K562 (cell line): ENCODE measurements at regions not wholly inside any gene's neighbourhood (a gene's known extent, or its start where the extent isn't known, plus 50 kb on each side); places are given as distances from the start of the nearest gene placed in this dataset.
A peak's percentile ranks its signal among the peaks of the same experiment; 100 is the strongest.

Source experiments
- ATAC-seq: fragments of 200-7000 bp; cut with Tn5 transposase; 3 replicates; pipeline ENCODE4 v1.9.1; 2020; ENCODE audit warnings: moderate library complexity
- BruUV-seq: library from RNA; stranded (reverse); fragments of 400-500 nt; replicated peaks from 2 replicates; lab custom pipeline; 2021; lab: Mats Ljungman, UMichigan
- CTCF ChIA-PET: fragments of 300-600 bp; formaldehyde crosslinking; extraction: SDS; loops from one replicate; lab custom pipeline; 2021; ENCODE audit warnings: low intra/inter-chr PET ratio; lab: Yijun Ruan, JAX
- POLR2A ChIA-PET: fragments of 300-600, 350-650 bp; sonication (Branson Sonifier 250); formaldehyde crosslinking; extraction: SDS; loops from one replicate; lab custom pipeline; 2021; ENCODE audit warnings: antibody characterized with exemption, inconsistent platforms; lab: Yijun Ruan, JAX
- DNase-seq, 4 experiments: peaks; one replicate each; pipeline versions ENCODE4 v3.0.0 to v3.0.0-alpha.2; 2011 to 2018; ENCODE audit warnings: low spot score in 3 of 4, mixed read lengths in 3 of 4; ENCODE audit errors: extremely low read depth in 1 of 4
- FAIRE-seq: peaks from 2 replicates; lab custom pipeline; 2011; peaks lifted over from hg19 to GRCh38; lab: Jason Lieb, UNC
- H2AFZ ChIP-seq: 2 replicates; pipeline ENCODE4 v1.6.0; 2011; ENCODE audit warnings: low read depth, low read length, control low read depth, inconsistent platforms
- H3K27ac ChIP-seq: fragments of 200-600 bp; 3 replicates; pipeline ENCODE4 v1.8.0; 2011; ENCODE audit warnings: low read depth, mild to moderate bottlenecking, control low read depth, inconsistent platforms, low read length, moderate library complexity, mixed read lengths; ENCODE audit errors: extremely low read depth
- H3K27me3 ChIP-seq, 2 experiments: fragments of 300-600 bp in 1 of 2; 2 replicates in 1 of 2; 3 replicates in 1 of 2; pipeline versions ENCODE4 v1.6.0 to v1.8.0; 2011; ENCODE audit warnings: inconsistent platforms in 2 of 2, low read length in 2 of 2, mild to moderate bottlenecking in 1 of 2, mixed read lengths in 1 of 2, moderate library complexity in 1 of 2; ENCODE audit not compliant: control insufficient read depth in 2 of 2, insufficient read depth in 2 of 2
- H3K36me3 ChIP-seq: fragments of 300-600 bp; 3 replicates; pipeline ENCODE4 v1.8.0; 2011; ENCODE audit warnings: mild to moderate bottlenecking, low read length, inconsistent platforms; ENCODE audit not compliant: control insufficient read depth, insufficient read depth
- H3K4me1 ChIP-seq, 2 experiments: fragments of 200-600 bp in 1 of 2; replicated peaks in 1 of 2; 2 replicates in 1 of 2; 3 replicates in 1 of 2; pipeline versions ENCODE4 v1.5.1 to v1.8.0; 2011; ENCODE audit warnings: inconsistent platforms in 2 of 2, low read length in 2 of 2, mild to moderate bottlenecking in 1 of 2, mixed read lengths in 1 of 2, moderate library complexity in 1 of 2; ENCODE audit not compliant: control insufficient read depth in 2 of 2, insufficient read depth in 2 of 2
- H3K4me2 ChIP-seq: 2 replicates; pipeline ENCODE4 v1.6.1; 2011; ENCODE audit warnings: low read length, control low read depth, inconsistent platforms, mixed read lengths; ENCODE audit not compliant: insufficient read depth
- H3K4me3 ChIP-seq: fragments of 200-600 bp; sonication (generic), shearing (Covaris generic); 2 replicates; pipeline ENCODE4 v1.5.1; 2016; ENCODE audit warnings: control low read depth, inconsistent platforms
- H3K79me2 ChIP-seq: fragments of 200-600 bp; 3 replicates; pipeline ENCODE4 v1.8.0; 2011; ENCODE audit warnings: low read length, inconsistent platforms; ENCODE audit not compliant: control insufficient read depth, insufficient read depth
- H3K9ac ChIP-seq, 2 experiments: 2 replicates each; pipeline versions ENCODE4 v1.6.0 to v1.6.1; 2011; ENCODE audit warnings: low read depth in 2 of 2, low read length in 2 of 2, control low read depth in 1 of 2, inconsistent platforms in 1 of 2, mild to moderate bottlenecking in 1 of 2, mixed read lengths in 1 of 2; ENCODE audit not compliant: insufficient read depth in 1 of 2
- H3K9me1 ChIP-seq: one replicate; pipeline ENCODE4 v1.6.0; 2011; ENCODE audit warnings: inconsistent platforms, mild to moderate bottlenecking, low read length, moderate library complexity; ENCODE audit not compliant: control insufficient read depth, insufficient read depth
- H3K9me3 ChIP-seq: replicated peaks from 2 replicates; pipeline ENCODE4 v1.5.1; 2011; ENCODE audit warnings: low read depth, low read length, inconsistent platforms; ENCODE audit not compliant: control insufficient read depth, insufficient read depth
- H4K20me1 ChIP-seq: replicated peaks from 2 replicates; pipeline ENCODE4 v1.6.1; 2011; ENCODE audit warnings: low read length, inconsistent platforms, mixed read lengths; ENCODE audit not compliant: control insufficient read depth, insufficient read depth
- SIN3A ChIP-seq, 2 experiments: fragments of 150-350 bp in 1 of 2; IDR thresholded peaks; 2 replicates each; pipeline ENCODE4 v1.6.1; 2011 to 2016; ENCODE audit warnings: borderline replicate concordance in 2 of 2, low read depth in 2 of 2, low read length in 2 of 2, mild to moderate bottlenecking in 2 of 2, moderate library complexity in 2 of 2; ENCODE audit not compliant: control insufficient read depth in 1 of 2
- ZBTB33 ChIP-seq: sonication (generic); formaldehyde crosslinking; IDR thresholded peaks from 2 replicates; pipeline ENCODE4 v1.8.1; 2023; ENCODE audit warnings: mild to moderate bottlenecking, missing genetic modification reagents
- WGBS: fragments of 100-300 bp; shearing (Covaris generic); methylation state at CpG from one replicate; pipeline ENCODE4 v1.1.6; 2016; ENCODE audit warnings: low coverage, mixed read lengths; ENCODE audit not compliant: insufficient coverage; ENCODE audit errors: missing lambda C conversion rate; 5-methylcytosine and 5-hydroxymethylcytosine counted together
- in situ Hi-C: fragments of 300-500 bp; cut with MboI; formaldehyde crosslinking; loops from 4 replicates; pipeline ENCODE4 v1.15.0; 2018; ENCODE audit warnings: inconsistent platforms, mixed read lengths
- intact Hi-C: fragments of 100-400 bp; cut with micrococcal nuclease; formaldehyde crosslinking; loops from 2 replicates; pipeline ENCODE4 v1.14.2; 2022

GRCh38 chr7:66558660-66559465, 69.8 kb upstream of the KCTD7 start:
- peak overlapping the region in 1 of 2 experiments; percentile 65; a peak in 1 of 4 replicates for H3K9ac ChIP-seq
- FAIRE-seq (no peak), ATAC-seq (peak; percentile 35), DNase-seq (no peak)
- H3K79me2 ChIP-seq = peaks cover 28% of the 10 kb centered on the region
- in situ Hi-C loops (no loop called here), intact Hi-C loops (loop anchor here (5.0 to 10.0 kb wide), 3 partner anchors 186 to 446 kb away; partner anchors contain the start of gene RABGEF1)
- ChIA-PET POLR2A (interaction anchor here (1.0 kb wide), 1 partner anchor 28 kb away, joined by 4 read pairs; no protein-coding TSS in a partner anchor), CTCF (no interaction called here)
- H2AFZ ChIP-seq = no peak overlapping the region
- H3K9me1 ChIP-seq = peaks cover 4% of the 10 kb centered on the region
- H3K4me1 ChIP-seq = peaks cover 0 to 19% of the 10 kb centered on the region in 2 experiments; a peak in 2 of 5 replicates
- no peaks in the 10 kb centered on the region; the same call in 1 of the 2 replicates for H4K20me1 ChIP-seq
- H3K27ac ChIP-seq = no peak overlapping the region
- TF ChIP-seq ZBTB33 (CRISPR knock-in tag) = peak; percentile 91
- no peak for TF ChIP-seq SIN3A (IDR thresholded peaks at IDR 0.05; ENCODE audit: borderline replicate concordance in 2 of 2, control insufficient read depth in 1 of 2, low read depth in 2 of 2, low read length in 2 of 2)
- peaks cover 71% of the 10 kb centered on the region for H3K36me3 ChIP-seq
- no peaks in the 10 kb centered on the region for H3K9me3 ChIP-seq
- H3K4me2 ChIP-seq = no peak overlapping the region
- no peaks in the 10 kb centered on the region for H3K27me3 ChIP-seq
- no TSS peak for BruUV-seq
- no peak overlapping the region for H3K4me3 ChIP-seq
- 75% methylated on average over 17 of the region's 17 CpGs for WGBS
